Suprapubic skin (tissue), 4 donors: ENCODE measurements at regions not wholly inside any gene's neighbourhood (a gene's known extent, or its start where the extent isn't known, plus 50 kb on each side); places are given as distances from the start of the nearest gene placed in this dataset.

Source experiments
- EP300 ChIP-seq: sonication (generic); formaldehyde crosslinking; IDR thresholded peaks from one replicate; pipeline ENCODE4 v1.6.1; 2017; ENCODE audit warnings: antibody characterized with exemption
- POLR2A ChIP-seq, 2 donors: fragments of 450-650 bp; IDR thresholded peaks; one replicate each; pipeline ENCODE4 v1.6.1; 2017; ENCODE audit warnings: antibody characterized with exemption in 2 of 2, mild to moderate bottlenecking in 2 of 2, moderate library complexity in 2 of 2
- POLR2AphosphoS5 ChIP-seq, 3 donors: sonication (generic); formaldehyde crosslinking; IDR thresholded peaks; one replicate each; pipeline ENCODE4 v1.6.1; 2017; ENCODE audit warnings: antibody characterized with exemption in 3 of 3
- TF ChIP-seq, protein P1 (sequence below), 2 donors: fragments of 200-600 bp in 1 of 2; fragments of 450-650 bp in 1 of 2; sonication (generic) in 1 of 2; IDR thresholded peaks; one replicate each; pipeline ENCODE4 v1.5.1; 2016 to 2019; ENCODE audit warnings: antibody characterized with exemption in 2 of 2, mild to moderate bottlenecking in 1 of 2, moderate library complexity in 1 of 2

DNA sequence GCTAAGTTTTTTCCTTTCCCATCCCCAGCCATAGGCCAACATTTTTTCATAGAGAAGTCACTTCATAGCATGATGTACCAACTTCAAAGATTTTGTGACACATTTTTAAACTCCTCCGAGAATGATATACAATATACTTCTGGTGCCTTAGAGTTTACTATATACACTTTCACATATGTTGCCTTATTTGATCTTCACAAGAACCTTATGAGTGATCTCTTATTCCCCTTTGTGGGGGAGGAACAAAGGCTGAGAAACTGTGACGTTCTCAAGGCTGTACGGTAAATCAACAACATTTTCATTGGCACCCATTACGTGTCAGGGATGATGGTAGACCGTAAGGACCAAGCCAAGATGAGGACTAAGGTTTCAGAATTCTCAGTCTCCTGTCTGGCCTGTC, 130.0 kb downstream of the RFPL4B start:
- TF ChIP-seq, protein P1, sequence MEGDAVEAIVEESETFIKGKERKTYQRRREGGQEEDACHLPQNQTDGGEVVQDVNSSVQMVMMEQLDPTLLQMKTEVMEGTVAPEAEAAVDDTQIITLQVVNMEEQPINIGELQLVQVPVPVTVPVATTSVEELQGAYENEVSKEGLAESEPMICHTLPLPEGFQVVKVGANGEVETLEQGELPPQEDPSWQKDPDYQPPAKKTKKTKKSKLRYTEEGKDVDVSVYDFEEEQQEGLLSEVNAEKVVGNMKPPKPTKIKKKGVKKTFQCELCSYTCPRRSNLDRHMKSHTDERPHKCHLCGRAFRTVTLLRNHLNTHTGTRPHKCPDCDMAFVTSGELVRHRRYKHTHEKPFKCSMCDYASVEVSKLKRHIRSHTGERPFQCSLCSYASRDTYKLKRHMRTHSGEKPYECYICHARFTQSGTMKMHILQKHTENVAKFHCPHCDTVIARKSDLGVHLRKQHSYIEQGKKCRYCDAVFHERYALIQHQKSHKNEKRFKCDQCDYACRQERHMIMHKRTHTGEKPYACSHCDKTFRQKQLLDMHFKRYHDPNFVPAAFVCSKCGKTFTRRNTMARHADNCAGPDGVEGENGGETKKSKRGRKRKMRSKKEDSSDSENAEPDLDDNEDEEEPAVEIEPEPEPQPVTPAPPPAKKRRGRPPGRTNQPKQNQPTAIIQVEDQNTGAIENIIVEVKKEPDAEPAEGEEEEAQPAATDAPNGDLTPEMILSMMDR (IDR thresholded peaks at IDR 0.05), result no peak
- TF ChIP-seq POLR2AphosphoS5 (IDR thresholded peaks at IDR 0.05) (no peak), EP300 (no peak), POLR2A (IDR thresholded peaks at IDR 0.05) (no peak)
